PC-9 (cell line): ENCODE measurements at regions not wholly inside any gene's neighbourhood (a gene's known extent, or its start where the extent isn't known, plus 50 kb on each side); places are given as distances from the start of the nearest gene placed in this dataset.

Source experiments
- BruUV-seq: library from RNA; stranded (reverse); fragments of 400-500 nt; replicated peaks from 2 replicates; lab custom pipeline; 2021; lab: Mats Ljungman, UMichigan
- CTCF ChIA-PET: fragments of 300-600 bp; sonication (Branson Sonifier 250); formaldehyde crosslinking; loops from one replicate; lab custom pipeline; 2022; ENCODE audit warnings: antibody characterized with exemption; lab: Charles Lee
- POLR2A ChIA-PET: fragments of 300-600 bp; sonication (Branson Sonifier 250); formaldehyde crosslinking; loops from one replicate; lab custom pipeline; 2022; ENCODE audit warnings: antibody characterized with exemption; ENCODE audit not compliant: unreplicated experiment; lab: Charles Lee
- DNase-seq, 2 experiments: peaks; one replicate each; pipeline versions ENCODE4 v3.0.0 to v3.0.0-alpha.2; 2015 to 2022; ENCODE audit warnings: mixed read lengths in 1 of 2
- H2AFZ ChIP-seq: fragments of 200-600 bp; sonication (generic); 2 replicates; pipeline ENCODE4 v1.8.1; 2017; ENCODE audit warnings: antibody characterized with exemption
- H3F3A ChIP-seq: fragments of 200-600 bp; sonication (generic); 2 replicates; pipeline ENCODE4 v1.8.1; 2017; ENCODE audit warnings: antibody characterized with exemption, mild to moderate bottlenecking, low read depth; ENCODE audit not compliant: insufficient read depth
- H3K27ac ChIP-seq: fragments of 200-600 bp; sonication (generic); 2 replicates; pipeline ENCODE4 v1.6.1; 2016; ENCODE audit warnings: mixed run types
- H3K27me3 ChIP-seq: fragments of 200-600 bp; sonication (generic); 2 replicates; pipeline ENCODE4 v1.6.1; 2016; ENCODE audit warnings: low read depth, mixed run types; ENCODE audit not compliant: insufficient read depth
- H3K36me3 ChIP-seq: fragments of 200-600 bp; sonication (generic); 2 replicates; pipeline ENCODE4 v1.6.1; 2016; ENCODE audit warnings: low read depth, mixed run types
- H3K4me1 ChIP-seq: fragments of 200-600 bp; sonication (generic); replicated peaks from 2 replicates; pipeline ENCODE4 v1.6.1; 2016; ENCODE audit warnings: mixed run types; ENCODE audit not compliant: insufficient read depth
- H3K4me2 ChIP-seq: fragments of 200-600 bp; sonication (generic); 2 replicates; pipeline ENCODE4 v1.6.1; 2017; ENCODE audit warnings: mixed run types
- H3K4me3 ChIP-seq: fragments of 200-600 bp; sonication (generic); 2 replicates; pipeline ENCODE4 v1.6.1; 2016; ENCODE audit warnings: mixed run types
- H3K79me2 ChIP-seq: fragments of 200-600 bp; sonication (generic); 2 replicates; pipeline ENCODE4 v1.6.1; 2017; ENCODE audit warnings: low read depth, mixed run types
- H3K9me2 ChIP-seq: fragments of 200-600 bp; sonication (generic); 2 replicates; pipeline ENCODE4 v1.8.1; 2017; ENCODE audit warnings: mild to moderate bottlenecking; ENCODE audit not compliant: insufficient read depth
- H3K9me3 ChIP-seq: fragments of 200-600 bp; sonication (generic); 2 replicates; pipeline ENCODE4 v1.8.1; 2016; ENCODE audit warnings: low read depth; ENCODE audit not compliant: insufficient read depth
- H4K20me1 ChIP-seq: fragments of 200-600 bp; sonication (generic); 2 replicates; pipeline ENCODE4 v1.8.1; 2017; ENCODE audit not compliant: insufficient read depth
- CTCF ChIP-seq: fragments of 200-600 bp; sonication (generic); conservative IDR thresholded peaks from 2 replicates; pipeline ENCODE4 v1.6.1; 2017; ENCODE audit warnings: mixed run types, antibody characterized with exemption, mild to moderate bottlenecking, moderate library complexity
- EZH2 ChIP-seq: fragments of 200-600 bp; sonication (generic); IDR thresholded peaks from 2 replicates; pipeline ENCODE4 v1.8.0; 2017; ENCODE audit warnings: antibody characterized with exemption, low read depth
- intact Hi-C: fragments of 100-400 bp; cut with micrococcal nuclease; formaldehyde crosslinking; loops from one replicate; pipeline ENCODE4 v1.10.0; 2022; ENCODE audit not compliant: unreplicated experiment

GRCh38 chr7:21154614-21155013, 273.3 kb upstream of the SP4 start:
- Histone ChIP-seq H3K9me3 (no peaks in the 10 kb centered on the region), H3K9me2 (no peaks in the 10 kb centered on the region), H3K27me3 (no peaks in the 10 kb centered on the region; the same call in 1 of the 2 replicates), H3K79me2 (no peaks in the 10 kb centered on the region), H3K4me2 (no peak overlapping the region), H3K36me3 (no peaks in the 10 kb centered on the region), H3K4me3 (no peak overlapping the region), H2AFZ (no peak overlapping the region), H3K4me1 (no peaks in the 10 kb centered on the region), H3K27ac (no peak overlapping the region), H4K20me1 (no peaks in the 10 kb centered on the region), H3F3A (no peaks in the 10 kb centered on the region)
- intact Hi-C loops, result no loop called here
- no TSS peak for BruUV-seq
- CTCF ChIA-PET, result no interaction called here
- POLR2A ChIA-PET, result no interaction called here
- TF ChIP-seq CTCF, result no peak
- TF ChIP-seq EZH2, result no peak
- DNase-seq, result no peak

- TF ChIP-seq EZH2 (no peak), CTCF (no peak)
- no peak overlapping the region for H3K4me3 ChIP-seq
Measured at GRCh38 chr7:21159506-21159905, 268.4 kb upstream of the SP4 start.

GRCh38 chr7:21160401-21160800, 267.5 kb upstream of the SP4 start:
- H3K36me3 ChIP-seq, result no peaks in the 10 kb centered on the region
- no peaks in the 10 kb centered on the region for H3K79me2 ChIP-seq
- CTCF ChIA-PET, result no interaction called here
- H2AFZ ChIP-seq, result no peak overlapping the region
- peaks cover 2% of the 10 kb centered on the region; the same call in 1 of the 2 replicates for H3K9me3 ChIP-seq
- H3K27me3 ChIP-seq, result no peaks in the 10 kb centered on the region
- H3F3A ChIP-seq, result no peaks in the 10 kb centered on the region
- no peak for TF ChIP-seq EZH2
- no peak for TF ChIP-seq CTCF
- H3K4me1 ChIP-seq, result no peaks in the 10 kb centered on the region
- H4K20me1 ChIP-seq, result no peaks in the 10 kb centered on the region
- no TSS peak for BruUV-seq
- H3K9me2 ChIP-seq, result no peaks in the 10 kb centered on the region
- POLR2A ChIA-PET, result no interaction called here
- DNase-seq, result no peak
- no peak overlapping the region for H3K4me3 ChIP-seq
- intact Hi-C loops, result no loop called here
- H3K27ac ChIP-seq, result no peak overlapping the region
- H3K4me2 ChIP-seq, result no peak overlapping the region

More at GRCh38 chr7:21159506-21159905, 268.4 kb upstream of the SP4 start:
- H3K27ac ChIP-seq, result no peak overlapping the region
- ChIA-PET POLR2A (no interaction called here), CTCF (no interaction called here)
- H3K4me1 ChIP-seq, result no peaks in the 10 kb centered on the region
- no peak overlapping the region for H3K4me2 ChIP-seq
- no TSS peak for BruUV-seq
- H3K79me2 ChIP-seq, result no peaks in the 10 kb centered on the region
- intact Hi-C loops, result no loop called here
- no peak for DNase-seq
- H2AFZ ChIP-seq, result no peak overlapping the region
- no peaks in the 10 kb centered on the region for H4K20me1 ChIP-seq
- no peaks in the 10 kb centered on the region for H3K9me3 ChIP-seq
- no peaks in the 10 kb centered on the region for H3K9me2 ChIP-seq
- H3F3A ChIP-seq, result no peaks in the 10 kb centered on the region
- H3K27me3 ChIP-seq, result no peaks in the 10 kb centered on the region
- H3K36me3 ChIP-seq, result no peaks in the 10 kb centered on the region
